ENCODE measurements at regions not wholly inside any gene's neighbourhood (a gene's known extent, or its start where the extent isn't known, plus 50 kb on each side); places are given as distances from the start of the nearest gene placed in this dataset.

GRCh38 chr10:3420527-3421469 is 248.2 kb upstream of the PITRM1 start:
- no peak for DNase-seq

GRCh38 chr10:3419719-3420495 is 247.3 kb upstream of the PITRM1 start:
- no peak for DNase-seq

- DNase-seq: no peak
Observed at GRCh38 chr10:3418926-3419325, 246.3 kb upstream of the PITRM1 start.

GRCh38 chr10:3418041-3418754 is 245.6 kb upstream of the PITRM1 start:
- no peak for DNase-seq

- no peak for DNase-seq
Observed at GRCh38 chr10:3417096-3417495, 244.5 kb upstream of the PITRM1 start.

GRCh38 chr10:3415878-3416605 is 243.5 kb upstream of the PITRM1 start:
- no peak for DNase-seq

- no peak for DNase-seq
Observed at GRCh38 chr10:3415038-3415736, 242.6 kb upstream of the PITRM1 start.

- no peak for DNase-seq
Observed at GRCh38 chr10:3414667-3415023, 242.1 kb upstream of the PITRM1 start.

GRCh38 chr10:3413937-3414666 is 241.5 kb upstream of the PITRM1 start:
- no peak for DNase-seq

GRCh38 chr10:3412646-3413045 is 240.1 kb upstream of the PITRM1 start:
- no peak for DNase-seq

GRCh38 chr10:3412071-3412582 is 239.5 kb upstream of the PITRM1 start:
- no peak for DNase-seq

GRCh38 chr10:3411044-3411443 is 238.5 kb upstream of the PITRM1 start:
- DNase-seq: no peak

GRCh38 chr10:3409928-3410327 is 237.3 kb upstream of the PITRM1 start:
- DNase-seq: no peak

GRCh38 chr10:3408603-3409365 is 236.2 kb upstream of the PITRM1 start:
- no peak for DNase-seq

- DNase-seq: no peak
Observed at GRCh38 chr10:3407208-3407607, 234.6 kb upstream of the PITRM1 start.

GRCh38 chr10:3406556-3406955 is 234.0 kb upstream of the PITRM1 start:
- DNase-seq: no peak

- no peak for DNase-seq
Observed at GRCh38 chr10:3404381-3404780, 231.8 kb upstream of the PITRM1 start.

- DNase-seq: no peak
Observed at GRCh38 chr10:3402187-3402751, 229.7 kb upstream of the PITRM1 start.

- no peak for DNase-seq
Observed at GRCh38 chr10:3401491-3401938, 228.9 kb upstream of the PITRM1 start.

GRCh38 chr10:3400348-3400747 is 227.8 kb upstream of the PITRM1 start:
- no peak for DNase-seq
